LNCAP (cell line): ENCODE measurements at regions not wholly inside any gene's neighbourhood (a gene's known extent, or its start where the extent isn't known, plus 50 kb on each side); places are given as distances from the start of the nearest gene placed in this dataset.

Experiments
- TF ChIP-seq, protein P1 (sequence below): fragments of 450-650 bp; IDR thresholded peaks from 2 replicates; pipeline ENCODE4 v1.5.1; 2017; ENCODE audit warnings: mild to moderate bottlenecking

GRCh38 chr15:66986951-66987350 lies 78.5 kb upstream of the SMAD3 start:
- TF ChIP-seq, protein P1, sequence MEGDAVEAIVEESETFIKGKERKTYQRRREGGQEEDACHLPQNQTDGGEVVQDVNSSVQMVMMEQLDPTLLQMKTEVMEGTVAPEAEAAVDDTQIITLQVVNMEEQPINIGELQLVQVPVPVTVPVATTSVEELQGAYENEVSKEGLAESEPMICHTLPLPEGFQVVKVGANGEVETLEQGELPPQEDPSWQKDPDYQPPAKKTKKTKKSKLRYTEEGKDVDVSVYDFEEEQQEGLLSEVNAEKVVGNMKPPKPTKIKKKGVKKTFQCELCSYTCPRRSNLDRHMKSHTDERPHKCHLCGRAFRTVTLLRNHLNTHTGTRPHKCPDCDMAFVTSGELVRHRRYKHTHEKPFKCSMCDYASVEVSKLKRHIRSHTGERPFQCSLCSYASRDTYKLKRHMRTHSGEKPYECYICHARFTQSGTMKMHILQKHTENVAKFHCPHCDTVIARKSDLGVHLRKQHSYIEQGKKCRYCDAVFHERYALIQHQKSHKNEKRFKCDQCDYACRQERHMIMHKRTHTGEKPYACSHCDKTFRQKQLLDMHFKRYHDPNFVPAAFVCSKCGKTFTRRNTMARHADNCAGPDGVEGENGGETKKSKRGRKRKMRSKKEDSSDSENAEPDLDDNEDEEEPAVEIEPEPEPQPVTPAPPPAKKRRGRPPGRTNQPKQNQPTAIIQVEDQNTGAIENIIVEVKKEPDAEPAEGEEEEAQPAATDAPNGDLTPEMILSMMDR, result no peak

- TF ChIP-seq, protein P1, result no peak
These were observed 72.3 kb upstream of the SMAD3 start for GRCh38 chr15:66993090-66993489.

DNA sequence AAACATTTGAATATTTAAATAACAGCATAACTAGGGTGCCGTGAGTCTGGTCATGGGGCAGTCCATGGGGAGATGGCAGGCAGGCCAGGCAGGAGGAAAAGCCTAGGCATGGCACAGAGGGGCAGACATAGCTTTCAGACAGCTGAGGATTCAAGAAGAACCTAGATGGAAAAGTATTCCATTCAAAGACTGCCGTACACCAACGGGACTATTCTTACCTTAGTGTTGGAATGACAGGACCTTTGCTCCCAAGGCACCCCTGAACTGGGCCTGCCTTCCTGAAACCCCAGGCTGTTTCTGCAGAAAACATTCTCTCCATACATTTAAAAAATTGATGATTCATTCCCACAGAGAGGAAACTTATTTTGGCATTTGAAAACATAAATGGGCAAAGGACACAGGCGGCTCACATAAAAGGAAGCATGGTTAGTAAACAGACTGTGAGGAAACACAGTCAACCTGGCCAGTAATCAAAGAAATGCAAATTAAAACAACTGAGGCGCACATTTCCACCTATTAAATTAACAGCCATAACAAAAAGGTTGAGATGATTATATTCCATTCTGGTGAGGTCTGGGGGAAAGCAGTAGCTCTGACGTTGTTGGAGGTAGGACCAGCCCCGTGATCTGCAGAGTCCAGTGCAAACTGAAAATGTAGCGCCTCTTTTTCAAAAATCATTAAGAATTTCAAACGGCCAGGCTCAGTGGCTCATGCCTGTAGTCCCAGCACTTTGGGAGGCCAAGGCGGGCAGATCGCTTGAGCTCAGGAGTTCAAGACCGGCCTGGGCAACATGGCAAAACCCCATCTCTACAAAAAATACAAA lies 71.3 kb upstream of the SMAD3 start:
- TF ChIP-seq, protein P1, result no peak

DNA sequence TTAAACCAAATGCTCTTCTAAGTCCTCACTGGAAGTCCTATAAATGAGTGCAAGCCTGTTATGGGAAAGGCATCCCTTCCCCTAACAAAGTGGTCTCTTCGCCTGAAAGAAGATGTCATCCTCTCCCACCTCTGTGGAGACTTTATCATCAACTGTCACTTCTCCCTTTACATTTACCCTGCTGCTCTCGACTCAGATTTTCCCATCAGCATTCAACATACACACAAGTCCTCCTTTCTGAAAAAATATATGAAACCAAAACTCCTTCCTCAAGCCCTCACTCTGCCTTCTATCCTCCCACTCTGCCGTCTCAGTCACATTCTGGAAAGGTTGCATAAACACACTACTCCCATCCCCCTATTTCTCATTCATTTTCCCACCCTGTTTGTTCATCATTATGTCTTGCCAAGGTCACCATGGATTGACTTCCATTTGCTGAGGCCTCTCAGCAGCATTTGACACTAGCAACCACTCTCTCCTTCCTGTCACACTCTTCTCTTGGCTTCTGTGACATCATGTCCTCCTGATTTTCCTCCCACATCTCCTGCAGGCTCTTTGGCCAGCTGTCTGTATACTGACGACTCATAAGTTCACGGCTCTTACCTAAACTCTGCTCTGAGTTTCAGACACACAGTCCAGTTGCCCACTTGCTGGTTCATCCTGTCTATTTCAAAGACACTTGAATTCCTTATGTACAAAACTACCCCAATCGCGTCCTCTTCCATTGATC lies 70.3 kb upstream of the SMAD3 start:
- TF ChIP-seq, protein P1, result no peak

GRCh38 chr15:66996094-66996493 lies 69.3 kb upstream of the SMAD3 start:
- TF ChIP-seq, protein P1, result no peak

DNA sequence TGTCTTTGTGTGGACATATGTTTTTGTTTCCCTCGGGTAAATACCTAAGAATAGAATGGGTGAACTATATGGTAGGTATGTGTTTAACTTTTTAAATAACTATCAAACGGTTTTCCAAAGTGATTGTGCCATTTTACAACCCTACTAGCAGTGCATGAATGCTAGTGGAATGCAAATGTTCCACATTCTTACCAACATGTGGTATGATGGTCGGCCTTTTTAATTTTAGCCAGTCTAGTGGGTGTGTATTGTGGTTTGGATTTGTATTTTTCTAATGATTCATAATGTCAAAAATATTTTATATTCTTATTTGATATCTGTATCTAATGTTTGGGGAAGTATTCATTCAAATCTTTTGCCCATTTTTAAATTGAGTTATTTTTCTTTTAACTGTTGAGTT lies 68.2 kb upstream of the SMAD3 start:
- TF ChIP-seq, protein P1, result no peak

DNA sequence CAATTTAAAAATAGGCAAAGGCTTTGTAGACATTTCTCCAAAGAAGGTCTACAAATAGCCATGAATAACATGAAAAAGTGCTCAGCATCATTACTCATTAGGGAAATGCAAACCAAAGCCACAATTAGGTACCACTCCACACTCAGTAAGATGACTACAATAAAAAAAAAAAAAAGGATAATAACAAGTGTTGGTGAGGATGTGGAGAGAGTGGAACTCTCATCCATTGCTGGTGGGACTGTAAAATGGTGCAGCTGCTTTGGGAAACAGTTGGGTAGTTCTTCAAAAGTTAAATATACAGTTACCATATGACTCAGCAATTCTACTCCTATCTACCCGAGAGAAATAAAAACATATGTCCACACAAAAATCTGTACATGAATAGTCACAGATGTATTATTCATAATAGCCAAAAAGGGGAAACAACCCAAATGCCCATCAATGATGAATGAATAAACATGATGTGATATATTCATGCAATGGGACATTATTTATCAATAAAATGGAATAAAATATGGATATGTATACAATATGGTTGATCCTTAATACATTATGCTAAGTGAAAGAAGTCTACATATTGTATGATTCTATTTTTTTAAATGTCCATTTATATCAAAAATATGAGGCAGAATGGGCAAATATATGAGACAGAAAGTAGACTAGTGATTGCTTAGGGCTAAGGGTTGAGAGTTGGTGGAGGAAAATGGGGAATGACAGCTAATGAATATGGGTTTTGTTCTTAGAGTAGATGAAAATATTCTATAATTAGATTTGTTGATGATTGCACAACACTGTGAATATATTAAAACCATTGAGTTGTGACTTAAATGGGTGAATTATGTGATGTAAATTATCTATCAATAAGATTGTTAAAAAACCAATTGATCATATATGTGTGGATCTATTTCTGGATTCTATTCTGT lies 66.1 kb upstream of the SMAD3 start:
- TF ChIP-seq, protein P1, result no peak
